HepG2 (cell line): ENCODE measurements at regions not wholly inside any gene's neighbourhood (a gene's known extent, or its start where the extent isn't known, plus 50 kb on each side); places are given as distances from the start of the nearest gene placed in this dataset.

Experiments used
- ATAC-seq: fragments of 200-7000 bp; cut with Tn5 transposase; 3 replicates; pipeline ENCODE4 v1.9.1; 2020; ENCODE audit warnings: mild to moderate bottlenecking, moderate library complexity
- BruUV-seq: library from RNA; stranded (reverse); fragments of 400-500 nt; replicated peaks from 2 replicates; lab custom pipeline; 2021; lab: Mats Ljungman, UMichigan
- CTCF ChIA-PET: fragments of 300-600 bp; formaldehyde crosslinking; extraction: SDS; loops from one replicate; lab custom pipeline; 2021; ENCODE audit warnings: low total read pairs, inconsistent platforms, low intra/inter-chr PET ratio; lab: Yijun Ruan, JAX
- POLR2A ChIA-PET: fragments of 350-600 bp; sonication (Branson Sonifier 250); formaldehyde crosslinking; loops from one replicate; lab custom pipeline; 2020; ENCODE audit warnings: antibody characterized with exemption, inconsistent platforms; lab: Yijun Ruan, JAX
- DNase-seq: peaks from one replicate; pipeline ENCODE4 v3.0.0-alpha.2; 2015; ENCODE audit warnings: low spot score
- FAIRE-seq: peaks from 3 replicates; lab custom pipeline; 2011; peaks lifted over from hg19 to GRCh38; lab: Jason Lieb, UNC
- H2AFZ ChIP-seq: one replicate; pipeline ENCODE4 v1.6.1; 2011; ENCODE audit warnings: low read length, inconsistent platforms
- H3K27ac ChIP-seq: fragments of 300-600 bp; 3 replicates; pipeline ENCODE4 v1.8.0; 2011; ENCODE audit warnings: mixed run types, mild to moderate bottlenecking, mixed read lengths, low read length, inconsistent platforms; ENCODE audit not compliant: insufficient read depth; ENCODE audit errors: extremely low read length
- H3K27me3 ChIP-seq, 2 experiments: fragments of 200-600 bp in 1 of 2; 2 replicates in 1 of 2; 3 replicates in 1 of 2; pipeline versions ENCODE4 v1.6.0 to v1.8.0; 2011; ENCODE audit warnings: low read length in 2 of 2, mild to moderate bottlenecking in 2 of 2, moderate library complexity in 2 of 2, inconsistent platforms in 1 of 2; ENCODE audit not compliant: insufficient read depth in 2 of 2, control insufficient read depth in 1 of 2
- H3K36me3 ChIP-seq, 2 experiments: fragments of 200-600 bp in 1 of 2; replicated peaks in 1 of 2; 2 replicates in 1 of 2; 3 replicates in 1 of 2; pipeline versions ENCODE4 v1.5.1 to v1.8.0; 2011; ENCODE audit warnings: low read length in 2 of 2, inconsistent platforms in 1 of 2; ENCODE audit not compliant: insufficient read depth in 2 of 2, control insufficient read depth in 1 of 2
- H3K4me1 ChIP-seq: 2 replicates; pipeline ENCODE4 v1.5.1; 2012; ENCODE audit warnings: low read length, inconsistent platforms; ENCODE audit not compliant: insufficient read depth
- H3K4me2 ChIP-seq: 2 replicates; pipeline ENCODE4 v1.6.0; 2011; ENCODE audit warnings: low read depth, low read length, inconsistent platforms
- H3K4me3 ChIP-seq, 3 experiments: fragments of 200-600 bp in 1 of 3; sonication (generic), shearing (Covaris generic) in 1 of 3; replicated peaks in 1 of 3; 2 replicates each; pipeline ENCODE4 v1.5.1; 2011 to 2016; ENCODE audit warnings: low read length in 3 of 3, inconsistent platforms in 2 of 3, low read depth in 2 of 3, mild to moderate bottlenecking in 2 of 3, control low read depth in 1 of 3, mixed read lengths in 1 of 3; ENCODE audit not compliant: insufficient read depth in 1 of 3
- H3K79me2 ChIP-seq: one replicate; pipeline ENCODE4 v1.6.1; 2011; ENCODE audit warnings: low read length, inconsistent platforms; ENCODE audit not compliant: insufficient read depth
- H3K9ac ChIP-seq: 2 replicates; pipeline ENCODE4 v1.6.0; 2011; ENCODE audit warnings: mild to moderate bottlenecking, low read depth, low read length, inconsistent platforms; ENCODE audit not compliant: insufficient read depth
- H3K9me3 ChIP-seq: 2 replicates; pipeline ENCODE4 v1.5.1; 2012; ENCODE audit warnings: mild to moderate bottlenecking, low read length
- H4K20me1 ChIP-seq: 2 replicates; pipeline ENCODE4 v1.6.0; 2011; ENCODE audit warnings: inconsistent platforms, mild to moderate bottlenecking, low read length, moderate library complexity; ENCODE audit not compliant: insufficient read depth
- ATF7 ChIP-seq, 2 experiments: fragments of 450-650 bp in 1 of 2; sonication (generic) in 1 of 2; formaldehyde crosslinking in 1 of 2; IDR thresholded peaks; 2 replicates each; pipeline versions ENCODE4 v1.4.0 to v1.6.1; 2016 to 2020; ENCODE audit warnings: antibody characterized with exemption in 1 of 2, mild to moderate bottlenecking in 1 of 2, missing genetic modification reagents in 1 of 2
- ATM ChIP-seq: fragments of 450-650 bp; IDR thresholded peaks from 2 replicates; pipeline ENCODE4 v1.7.1; 2017; ENCODE audit warnings: mild to moderate bottlenecking, borderline replicate concordance
- KDM6A ChIP-seq: IDR thresholded peaks from 2 replicates; pipeline ENCODE4 v1.6.1; 2016; ENCODE audit warnings: low read depth
- KLF11 ChIP-seq: IDR thresholded peaks from 2 replicates; pipeline ENCODE4 v1.6.1; 2016; ENCODE audit warnings: missing compliant biosample characterization
- MLLT10 ChIP-seq: sonication (generic); formaldehyde crosslinking; IDR thresholded peaks from 2 replicates; pipeline ENCODE4 v1.4.0; 2020; ENCODE audit warnings: missing genetic modification reagents
- MXI1 ChIP-seq: IDR thresholded peaks from 3 replicates; pipeline ENCODE4 v1.6.1; 2012; ENCODE audit warnings: low read depth, low read length, inconsistent platforms, borderline replicate concordance
- POLR2AphosphoS5 ChIP-seq: IDR thresholded peaks from 2 replicates; pipeline ENCODE4 v1.6.1; 2012; ENCODE audit warnings: low read depth, low read length
- RFX3 ChIP-seq: IDR thresholded peaks from 2 replicates; pipeline ENCODE4 v1.6.1; 2016; ENCODE audit warnings: missing biosample characterization, missing genetic modification reagents
- SETDB1 ChIP-seq: sonication (generic); formaldehyde crosslinking; IDR thresholded peaks from 2 replicates; pipeline ENCODE4 v1.5.1; 2020; ENCODE audit warnings: missing genetic modification reagents, mild to moderate bottlenecking, borderline replicate concordance
- SOX13 ChIP-seq, 3 experiments: fragments of 450-650 bp in 1 of 3; sonication (generic) in 1 of 3; formaldehyde crosslinking in 1 of 3; IDR thresholded peaks in 2 of 3; conservative IDR thresholded peaks in 1 of 3; 2 replicates each; pipeline versions ENCODE4 v1.5.0 to v1.6.1; 2016 to 2020; ENCODE audit warnings: antibody characterized with exemption in 1 of 3, mild to moderate bottlenecking in 1 of 3, missing compliant biosample characterization in 1 of 3, missing genetic modification reagents in 1 of 3, moderate library complexity in 1 of 3
- TBL1XR1 ChIP-seq: fragments of 150-350 bp; IDR thresholded peaks from 2 replicates; pipeline ENCODE4 v1.6.1; 2014; ENCODE audit warnings: borderline replicate concordance, low read length; ENCODE audit not compliant: partially characterized antibody
- YY1 ChIP-seq: IDR thresholded peaks from 2 replicates; pipeline ENCODE4 v1.6.1; 2011; ENCODE audit warnings: low read length, low read depth, moderate library complexity, mild to moderate bottlenecking; ENCODE audit not compliant: insufficient read depth, insufficient replicate concordance
- ZNF24 ChIP-seq: fragments of 450-650 bp; IDR thresholded peaks from 2 replicates; pipeline ENCODE4 v1.6.1; 2017; ENCODE audit warnings: antibody characterized with exemption, mild to moderate bottlenecking
- ZNF432 ChIP-seq: sonication (generic); formaldehyde crosslinking; IDR thresholded peaks from 2 replicates; pipeline ENCODE4 v1.5.0; 2020; ENCODE audit warnings: missing genetic modification reagents, mild to moderate bottlenecking, borderline replicate concordance
- WGBS: methylation state at CpG from one replicate; pipeline ENCODE4 v1.1.6; 2017; ENCODE audit warnings: low lambda C conversion rate; 5-methylcytosine and 5-hydroxymethylcytosine counted together
- in situ Hi-C: cut with HindIII; loops from 2 replicates; pipeline ENCODE4 v1.10.0; 2017; ENCODE audit warnings: low pct_unique_long_range_greater_than_20kb; ENCODE audit not compliant: extremely low pct_ligation_motif_present
- intact Hi-C: fragments of 100-400 bp; cut with micrococcal nuclease; formaldehyde crosslinking; loops from one replicate; pipeline ENCODE4 v1.10.0; 2022; ENCODE audit not compliant: unreplicated experiment
- TF ChIP-seq, protein P1 (sequence below): sonication (generic); formaldehyde crosslinking; IDR thresholded peaks from 2 replicates; pipeline ENCODE4 v1.9.0; 2021; ENCODE audit warnings: missing genetic modification reagents, mild to moderate bottlenecking, borderline replicate concordance
- TF ChIP-seq, protein P2 (sequence below): sonication (generic); formaldehyde crosslinking; conservative IDR thresholded peaks from 2 replicates; pipeline ENCODE4 v1.8.0; 2022; ENCODE audit warnings: missing genetic modification reagents
- TF ChIP-seq, protein P3 (sequence below): sonication (generic); formaldehyde crosslinking; IDR thresholded peaks from 2 replicates; pipeline ENCODE4 v1.4.0; 2020; ENCODE audit warnings: mild to moderate bottlenecking, missing genetic modification reagents
- TF ChIP-seq, protein P4 (sequence below): sonication (generic); formaldehyde crosslinking; IDR thresholded peaks from 2 replicates; pipeline ENCODE4 v1.4.0; 2020; ENCODE audit warnings: missing genetic modification reagents, borderline replicate concordance

DNA sequence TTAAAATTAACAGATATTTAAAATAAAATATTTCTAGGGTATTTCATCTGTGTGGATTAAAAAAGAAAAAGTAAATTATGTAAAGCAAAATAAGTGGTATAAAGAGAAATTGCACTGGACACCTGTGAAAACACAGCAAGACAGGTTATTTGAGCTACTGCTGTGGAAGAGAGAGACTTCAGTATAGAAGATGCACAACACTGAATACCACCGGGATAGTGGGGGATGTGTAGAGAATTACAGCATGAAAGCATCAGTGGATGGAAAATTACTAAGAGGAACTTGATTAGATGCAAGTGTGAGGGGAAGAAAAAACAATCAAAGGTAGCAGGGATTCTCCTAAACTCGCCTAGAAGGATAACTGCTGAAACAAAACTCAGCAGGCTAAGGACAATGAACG is 1242.5 kb upstream of the GBE1 start (continued):
- TF ChIP-seq, protein P1, sequence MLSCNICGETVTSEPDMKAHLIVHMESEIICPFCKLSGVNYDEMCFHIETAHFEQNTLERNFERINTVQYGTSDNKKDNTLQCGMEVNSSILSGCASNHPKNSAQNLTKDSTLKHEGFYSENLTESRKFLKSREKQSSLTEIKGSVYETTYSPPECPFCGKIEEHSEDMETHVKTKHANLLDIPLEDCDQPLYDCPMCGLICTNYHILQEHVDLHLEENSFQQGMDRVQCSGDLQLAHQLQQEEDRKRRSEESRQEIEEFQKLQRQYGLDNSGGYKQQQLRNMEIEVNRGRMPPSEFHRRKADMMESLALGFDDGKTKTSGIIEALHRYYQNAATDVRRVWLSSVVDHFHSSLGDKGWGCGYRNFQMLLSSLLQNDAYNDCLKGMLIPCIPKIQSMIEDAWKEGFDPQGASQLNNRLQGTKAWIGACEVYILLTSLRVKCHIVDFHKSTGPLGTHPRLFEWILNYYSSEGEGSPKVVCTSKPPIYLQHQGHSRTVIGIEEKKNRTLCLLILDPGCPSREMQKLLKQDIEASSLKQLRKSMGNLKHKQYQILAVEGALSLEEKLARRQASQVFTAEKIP (CRISPR knock-in tag) = no peak
- TF ChIP-seq KLF11 (CRISPR knock-in tag) (no peak), ZNF24 (no peak), SETDB1 (CRISPR knock-in tag) (no peak), TBL1XR1 (no peak), MLLT10 (CRISPR knock-in tag) (no peak)
- TF ChIP-seq, protein P2, sequence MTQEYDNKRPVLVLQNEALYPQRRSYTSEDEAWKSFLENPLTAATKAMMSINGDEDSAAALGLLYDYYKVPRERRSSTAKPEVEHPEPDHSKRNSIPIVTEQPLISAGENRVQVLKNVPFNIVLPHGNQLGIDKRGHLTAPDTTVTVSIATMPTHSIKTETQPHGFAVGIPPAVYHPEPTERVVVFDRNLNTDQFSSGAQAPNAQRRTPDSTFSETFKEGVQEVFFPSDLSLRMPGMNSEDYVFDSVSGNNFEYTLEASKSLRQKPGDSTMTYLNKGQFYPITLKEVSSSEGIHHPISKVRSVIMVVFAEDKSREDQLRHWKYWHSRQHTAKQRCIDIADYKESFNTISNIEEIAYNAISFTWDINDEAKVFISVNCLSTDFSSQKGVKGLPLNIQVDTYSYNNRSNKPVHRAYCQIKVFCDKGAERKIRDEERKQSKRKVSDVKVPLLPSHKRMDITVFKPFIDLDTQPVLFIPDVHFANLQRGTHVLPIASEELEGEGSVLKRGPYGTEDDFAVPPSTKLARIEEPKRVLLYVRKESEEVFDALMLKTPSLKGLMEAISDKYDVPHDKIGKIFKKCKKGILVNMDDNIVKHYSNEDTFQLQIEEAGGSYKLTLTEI (CRISPR knock-in tag) = no peak
- TF ChIP-seq, protein P3, sequence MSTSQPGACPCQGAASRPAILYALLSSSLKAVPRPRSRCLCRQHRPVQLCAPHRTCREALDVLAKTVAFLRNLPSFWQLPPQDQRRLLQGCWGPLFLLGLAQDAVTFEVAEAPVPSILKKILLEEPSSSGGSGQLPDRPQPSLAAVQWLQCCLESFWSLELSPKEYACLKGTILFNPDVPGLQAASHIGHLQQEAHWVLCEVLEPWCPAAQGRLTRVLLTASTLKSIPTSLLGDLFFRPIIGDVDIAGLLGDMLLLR (CRISPR knock-in tag) = no peak
- TF ChIP-seq, all 625 proteins: peak for 0

DNA sequence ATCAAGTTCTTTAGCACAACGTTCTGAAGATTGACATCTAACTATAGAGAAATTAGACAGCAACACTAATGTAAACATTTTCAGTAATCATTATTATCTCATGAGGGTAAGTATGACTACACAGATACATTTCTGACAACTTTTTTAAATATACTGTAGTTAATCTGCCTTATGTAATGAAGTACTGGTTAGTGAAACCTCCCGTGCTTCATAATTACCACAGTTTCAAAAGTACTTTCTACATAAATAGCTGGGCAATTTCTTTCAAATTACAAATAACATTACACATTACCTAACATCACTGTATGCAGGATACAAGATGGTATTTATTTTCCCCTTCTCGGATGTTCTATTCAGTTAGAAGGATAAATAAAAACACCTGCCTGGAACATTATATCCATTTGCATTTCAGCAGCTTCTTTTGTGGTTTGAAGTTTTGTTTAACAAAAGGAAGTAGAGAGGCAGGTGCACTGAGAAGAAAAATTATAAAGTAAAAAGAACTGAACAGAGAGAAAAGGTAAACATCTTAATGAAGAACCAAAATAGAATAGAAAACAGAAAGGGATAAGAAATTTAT is 1241.5 kb upstream of the GBE1 start:
- DNase-seq = no peak
- H3K27ac ChIP-seq = no peak overlapping the region
- intact Hi-C loops = no loop called here
- no peak for TF ChIP-seq ZNF24
- no peak for TF ChIP-seq RFX3
- TF ChIP-seq POLR2AphosphoS5 = no peak
- TF ChIP-seq ZNF432 (CRISPR knock-in tag) = no peak
- TF ChIP-seq KDM6A (CRISPR knock-in tag) = no peak
- no peak for TF ChIP-seq ATM
- TF ChIP-seq ATF7 (IDR thresholded peaks at IDR 0.05) = no peak
- TF ChIP-seq ATF7 (CRISPR knock-in tag; IDR thresholded peaks at IDR 0.05) = no peak
- TF ChIP-seq SOX13 (IDR thresholded peaks at IDR 0.05) = no peak
- no peak for TF ChIP-seq SOX13 (CRISPR knock-in tag; conservative IDR thresholded peaks at IDR 0.05 in 1 of 2, IDR thresholded peaks at IDR 0.05 in 1 of 2)
- TF ChIP-seq, protein P4, sequence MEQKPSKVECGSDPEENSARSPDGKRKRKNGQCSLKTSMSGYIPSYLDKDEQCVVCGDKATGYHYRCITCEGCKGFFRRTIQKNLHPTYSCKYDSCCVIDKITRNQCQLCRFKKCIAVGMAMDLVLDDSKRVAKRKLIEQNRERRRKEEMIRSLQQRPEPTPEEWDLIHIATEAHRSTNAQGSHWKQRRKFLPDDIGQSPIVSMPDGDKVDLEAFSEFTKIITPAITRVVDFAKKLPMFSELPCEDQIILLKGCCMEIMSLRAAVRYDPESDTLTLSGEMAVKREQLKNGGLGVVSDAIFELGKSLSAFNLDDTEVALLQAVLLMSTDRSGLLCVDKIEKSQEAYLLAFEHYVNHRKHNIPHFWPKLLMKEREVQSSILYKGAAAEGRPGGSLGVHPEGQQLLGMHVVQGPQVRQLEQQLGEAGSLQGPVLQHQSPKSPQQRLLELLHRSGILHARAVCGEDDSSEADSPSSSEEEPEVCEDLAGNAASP (CRISPR knock-in tag) = no peak
- no peak for TF ChIP-seq YY1
- no peak for TF ChIP-seq MXI1

More for the DNA sequence above, 1241.5 kb upstream of the GBE1 start:
- ChIA-PET POLR2A (no interaction called here), CTCF (no interaction called here)
- Histone ChIP-seq H3K79me2 (no peaks in the 10 kb centered on the region), H3K9ac (no peak overlapping the region), H3K4me3 (no peak overlapping the region), H3K4me1 (no peaks in the 10 kb centered on the region), H3K9me3 (no peaks in the 10 kb centered on the region), H3K4me2 (no peak overlapping the region), H3K36me3 (no peaks in the 10 kb centered on the region), H4K20me1 (no peaks in the 10 kb centered on the region), H3K27me3 (no peaks in the 10 kb centered on the region), H2AFZ (no peak overlapping the region)
- WGBS = 2% methylated on average over 3 of the region's 3 CpGs
- BruUV-seq = no TSS peak
- no peak for ATAC-seq
- in situ Hi-C loops = no loop called here
- FAIRE-seq = no peak
